ENCODE measurements at regions not wholly inside any gene's neighbourhood (a gene's known extent, or its start where the extent isn't known, plus 50 kb on each side); places are given as distances from the start of the nearest gene placed in this dataset.

- no peaks in the 10 kb centered on the region for H3K9me3 ChIP-seq (replicated peaks in 1 of 3)
- intact Hi-C loops (cut with DNase I): no loop called here
- no peaks in the 10 kb centered on the region for H3K36me3 ChIP-seq (replicated peaks in 1 of 2)
- no peak overlapping the region for H3K27ac ChIP-seq
- no peaks in the 10 kb centered on the region for H3K27me3 ChIP-seq
- DNase-seq: no peak
- no peak for TF ChIP-seq POLR2A (IDR thresholded peaks at IDR 0.05)
- no peak for TF ChIP-seq CTCF (IDR thresholded peaks at IDR 0.05)
- H3K4me3 ChIP-seq: no peak overlapping the region
- no peaks in the 10 kb centered on the region for H3K4me1 ChIP-seq (replicated peaks in 1 of 2)
These were observed 248.6 kb downstream of the PCDH18 start for GRCh38 chr4:137283737-137284136.

- no peak overlapping the region for H3K4me3 ChIP-seq
- 43 to 67% (median 63%) methylated on average over 1 of the region's 1 CpG for WGBS, 4 donors
- no peaks in the 10 kb centered on the region for H3K36me3 ChIP-seq (replicated peaks in 1 of 2)
These were observed 253.9 kb downstream of the PCDH18 start for GRCh38 chr4:137278431-137278830.

GRCh38 chr4:137274404-137274803, 257.9 kb downstream of the PCDH18 start:
- no peak overlapping the region for H3K4me3 ChIP-seq
- TF ChIP-seq CTCF (IDR thresholded peaks at IDR 0.05) (no peak), POLR2A (IDR thresholded peaks at IDR 0.05) (no peak)
- intact Hi-C loops (cut with DNase I): no loop called here
- H3K27me3 ChIP-seq: no peaks in the 10 kb centered on the region
- H3K36me3 ChIP-seq (replicated peaks in 1 of 2): no peaks in the 10 kb centered on the region
- H3K27ac ChIP-seq: no peak overlapping the region
- no peak for DNase-seq
- WGBS, 4 donors: 16 to 45% (median 29%) methylated on average over 1 of the region's 1 CpG
- no peaks in the 10 kb centered on the region for H3K9me3 ChIP-seq (replicated peaks in 1 of 3)
- H3K4me1 ChIP-seq (replicated peaks in 1 of 2): no peaks in the 10 kb centered on the region

More at GRCh38 chr4:137278431-137278830, 253.9 kb downstream of the PCDH18 start:
- TF ChIP-seq POLR2A (IDR thresholded peaks at IDR 0.05) (no peak), CTCF (IDR thresholded peaks at IDR 0.05) (no peak)
- Histone ChIP-seq H3K4me1 (replicated peaks in 1 of 2) (no peaks in the 10 kb centered on the region), H3K27ac (no peak overlapping the region), H3K27me3 (no peaks in the 10 kb centered on the region), H3K9me3 (replicated peaks in 1 of 3) (no peaks in the 10 kb centered on the region)
- intact Hi-C loops (cut with DNase I): no loop called here
- DNase-seq: no peak

- Histone ChIP-seq H3K4me3 (no peak overlapping the region), H3K27me3 (no peaks in the 10 kb centered on the region), H3K9me3 (replicated peaks in 1 of 3) (no peaks in the 10 kb centered on the region), H3K4me1 (replicated peaks in 1 of 2) (no peaks in the 10 kb centered on the region), H3K36me3 (replicated peaks in 1 of 2) (no peaks in the 10 kb centered on the region), H3K27ac (no peak overlapping the region)
- intact Hi-C loops (cut with DNase I): no loop called here
- 73 to 75% (median 74%) methylated on average over 2 of the region's 2 CpGs for WGBS, 4 donors
- TF ChIP-seq CTCF (IDR thresholded peaks at IDR 0.05): no peak
- TF ChIP-seq POLR2A (IDR thresholded peaks at IDR 0.05): no peak
- no peak for DNase-seq
These were observed 265.3 kb downstream of the PCDH18 start for GRCh38 chr4:137267024-137267423.
